ENCODE measurements at regions not wholly inside any gene's neighbourhood (a gene's known extent, or its start where the extent isn't known, plus 50 kb on each side); places are given as distances from the start of the nearest gene placed in this dataset.

DNA sequence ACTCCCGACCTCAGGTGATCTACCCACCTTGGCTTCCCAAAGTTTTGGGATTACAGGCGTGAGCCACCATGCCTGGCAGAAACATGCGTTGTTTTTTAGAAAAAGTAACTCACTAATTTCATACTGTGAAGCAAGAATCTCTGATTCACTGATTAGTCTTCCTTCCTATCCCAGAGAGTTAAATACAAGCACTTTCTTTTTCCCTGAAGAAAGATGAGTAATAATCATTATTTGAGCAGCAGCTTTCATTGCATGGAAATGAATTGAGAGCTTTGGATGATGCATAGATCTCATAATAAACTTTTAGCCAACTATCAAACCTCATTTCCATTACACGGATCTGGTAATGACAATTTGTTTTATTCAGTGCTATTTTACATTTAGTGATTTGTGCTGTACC lies 892.5 kb upstream of the EYS start:
- DNase-seq (no peak), FAIRE-seq (no peak)
- Histone ChIP-seq H3K9me3 (ENCODE audit: control insufficient read depth in 2 of 3, insufficient read depth in 1 of 3, low read length in 3 of 3) (peaks cover 0 to 6% (median 0%) of the 10 kb centered on the region in 3 donors), H3K36me3 (ENCODE audit: control insufficient read depth in 2 of 3, insufficient read depth in 3 of 3, low read length in 3 of 3) (no peaks in the 10 kb centered on the region), H3K4me1 (ENCODE audit: control insufficient read depth in 2 of 3, insufficient read depth in 2 of 3, low read depth in 1 of 3, low read length in 3 of 3) (no peaks in the 10 kb centered on the region), H3K9ac (ENCODE audit: low read length in 3 of 3) (no peak overlapping the region), H3K4me3 (ENCODE audit: low read length in 3 of 3) (no peak overlapping the region), H3K27me3 (ENCODE audit: control insufficient read depth, insufficient read depth, low read length) (no peaks in the 10 kb centered on the region), H3K27ac (ENCODE audit: low read depth in 2 of 2, low read length in 2 of 2) (no peak overlapping the region)
- intact Hi-C loops (cut with DNase I), result no loop called here
- TF ChIP-seq, protein P1, sequence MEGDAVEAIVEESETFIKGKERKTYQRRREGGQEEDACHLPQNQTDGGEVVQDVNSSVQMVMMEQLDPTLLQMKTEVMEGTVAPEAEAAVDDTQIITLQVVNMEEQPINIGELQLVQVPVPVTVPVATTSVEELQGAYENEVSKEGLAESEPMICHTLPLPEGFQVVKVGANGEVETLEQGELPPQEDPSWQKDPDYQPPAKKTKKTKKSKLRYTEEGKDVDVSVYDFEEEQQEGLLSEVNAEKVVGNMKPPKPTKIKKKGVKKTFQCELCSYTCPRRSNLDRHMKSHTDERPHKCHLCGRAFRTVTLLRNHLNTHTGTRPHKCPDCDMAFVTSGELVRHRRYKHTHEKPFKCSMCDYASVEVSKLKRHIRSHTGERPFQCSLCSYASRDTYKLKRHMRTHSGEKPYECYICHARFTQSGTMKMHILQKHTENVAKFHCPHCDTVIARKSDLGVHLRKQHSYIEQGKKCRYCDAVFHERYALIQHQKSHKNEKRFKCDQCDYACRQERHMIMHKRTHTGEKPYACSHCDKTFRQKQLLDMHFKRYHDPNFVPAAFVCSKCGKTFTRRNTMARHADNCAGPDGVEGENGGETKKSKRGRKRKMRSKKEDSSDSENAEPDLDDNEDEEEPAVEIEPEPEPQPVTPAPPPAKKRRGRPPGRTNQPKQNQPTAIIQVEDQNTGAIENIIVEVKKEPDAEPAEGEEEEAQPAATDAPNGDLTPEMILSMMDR (IDR thresholded peaks at IDR 0.05; ENCODE audit: borderline replicate concordance, extremely low read depth, insufficient read depth), result no peak

DNA sequence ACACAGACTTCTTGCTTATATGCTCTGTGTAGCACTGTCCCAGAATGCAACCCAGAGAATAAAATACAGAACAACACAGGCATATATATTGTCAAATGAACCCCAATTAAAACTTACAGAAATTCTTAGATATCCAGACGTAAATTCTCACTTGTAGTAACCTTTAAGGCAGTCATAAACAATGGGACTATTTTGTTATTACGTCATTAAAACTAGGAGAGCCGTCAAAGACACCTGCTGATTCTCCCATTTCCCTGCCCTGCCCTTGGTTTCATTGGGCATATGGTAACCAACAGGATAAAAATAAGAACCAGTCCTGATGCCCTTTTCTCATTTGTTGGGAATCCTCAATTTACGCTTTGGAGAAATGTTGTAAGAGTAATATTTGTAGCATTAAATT lies 871.3 kb upstream of the EYS start:
- intact Hi-C loops (cut with DNase I), result no loop called here
- H3K4me3 ChIP-seq (ENCODE audit: low read length in 3 of 3), result no peak overlapping the region
- no peaks in the 10 kb centered on the region for H3K4me1 ChIP-seq (ENCODE audit: control insufficient read depth in 2 of 3, insufficient read depth in 2 of 3, low read depth in 1 of 3, low read length in 3 of 3)
- DNase-seq (no peak), FAIRE-seq (no peak)
- TF ChIP-seq, protein P1 (IDR thresholded peaks at IDR 0.05; ENCODE audit: borderline replicate concordance, extremely low read depth, insufficient read depth), result no peak
- H3K36me3 ChIP-seq (ENCODE audit: control insufficient read depth in 2 of 3, insufficient read depth in 3 of 3, low read length in 3 of 3), result no peaks in the 10 kb centered on the region
- no peaks in the 10 kb centered on the region for H3K9me3 ChIP-seq (ENCODE audit: control insufficient read depth in 2 of 3, insufficient read depth in 1 of 3, low read length in 3 of 3)
- no peak overlapping the region for H3K27ac ChIP-seq (ENCODE audit: low read depth in 2 of 2, low read length in 2 of 2)
- H3K9ac ChIP-seq (ENCODE audit: low read length in 3 of 3), result no peak overlapping the region
- no peaks in the 10 kb centered on the region for H3K27me3 ChIP-seq (ENCODE audit: control insufficient read depth, insufficient read depth, low read length)

DNA sequence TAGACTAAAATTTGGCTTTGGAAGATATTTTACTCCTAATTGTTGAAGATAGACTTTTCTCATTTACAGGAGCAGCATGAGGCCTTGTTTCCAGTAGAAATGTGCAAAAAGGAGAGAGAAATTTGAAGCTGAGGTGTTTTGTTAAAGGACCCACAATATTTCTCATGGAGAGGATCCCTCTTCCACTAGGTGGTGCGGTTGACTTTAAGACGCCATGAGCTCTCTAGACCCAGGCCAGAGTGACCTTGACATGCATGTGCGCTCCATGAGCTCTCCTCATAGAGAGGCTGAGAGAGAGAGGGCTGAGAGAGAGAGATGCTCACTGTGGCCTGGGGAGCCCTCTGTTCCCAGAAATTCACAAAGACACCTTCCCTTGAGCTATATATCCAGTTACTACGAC lies 861.2 kb upstream of the EYS start:
- intact Hi-C loops (cut with DNase I), result no loop called here
- no peaks in the 10 kb centered on the region for H3K36me3 ChIP-seq (ENCODE audit: control insufficient read depth in 2 of 3, insufficient read depth in 3 of 3, low read length in 3 of 3)
- H3K27me3 ChIP-seq (ENCODE audit: control insufficient read depth, insufficient read depth, low read length), result no peaks in the 10 kb centered on the region
- H3K27ac ChIP-seq (ENCODE audit: low read depth in 2 of 2, low read length in 2 of 2), result no peak overlapping the region
- DNase-seq (no peak), FAIRE-seq (no peak)
- TF ChIP-seq, protein P1 (IDR thresholded peaks at IDR 0.05; ENCODE audit: borderline replicate concordance, extremely low read depth, insufficient read depth), result no peak
- H3K4me3 ChIP-seq (ENCODE audit: low read length in 3 of 3), result no peak overlapping the region
- H3K9me3 ChIP-seq (ENCODE audit: control insufficient read depth in 2 of 3, insufficient read depth in 1 of 3, low read length in 3 of 3), result no peaks in the 10 kb centered on the region
- no peaks in the 10 kb centered on the region for H3K4me1 ChIP-seq (ENCODE audit: control insufficient read depth in 2 of 3, insufficient read depth in 2 of 3, low read depth in 1 of 3, low read length in 3 of 3)
- no peak overlapping the region for H3K9ac ChIP-seq (ENCODE audit: low read length in 3 of 3)

DNA sequence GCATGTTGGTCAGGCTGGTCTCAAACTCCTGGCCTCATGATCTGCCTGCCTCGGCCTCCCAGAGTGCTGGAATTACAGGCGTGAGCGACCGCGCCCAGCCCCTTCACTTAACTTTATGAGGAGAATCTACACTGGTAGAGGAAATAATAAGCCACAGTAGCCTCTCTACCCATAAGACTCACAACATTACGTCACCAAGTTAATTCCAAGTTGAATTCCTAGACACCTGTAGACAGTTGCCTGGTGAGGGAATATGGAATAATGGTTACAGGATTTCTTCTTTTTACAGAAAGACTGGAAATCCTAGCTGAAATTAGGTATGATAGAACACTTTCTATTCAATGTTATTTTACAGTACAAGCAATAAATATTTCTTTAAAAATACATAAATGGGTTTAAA lies 854.5 kb upstream of the EYS start:
- no peak for FAIRE-seq
- H3K36me3 ChIP-seq (ENCODE audit: control insufficient read depth in 2 of 3, insufficient read depth in 3 of 3, low read length in 3 of 3), result no peaks in the 10 kb centered on the region
- no peak overlapping the region for H3K4me3 ChIP-seq (ENCODE audit: low read length in 3 of 3)
- no peak overlapping the region for H3K27ac ChIP-seq (ENCODE audit: low read depth in 2 of 2, low read length in 2 of 2)
- intact Hi-C loops (cut with DNase I), result no loop called here
- TF ChIP-seq, protein P1 (IDR thresholded peaks at IDR 0.05; ENCODE audit: borderline replicate concordance, extremely low read depth, insufficient read depth), result no peak
- H3K9ac ChIP-seq (ENCODE audit: low read length in 3 of 3), result no peak overlapping the region
- no peaks in the 10 kb centered on the region for H3K27me3 ChIP-seq (ENCODE audit: control insufficient read depth, insufficient read depth, low read length)
- DNase-seq, result no peak
- H3K4me1 ChIP-seq (ENCODE audit: control insufficient read depth in 2 of 3, insufficient read depth in 2 of 3, low read depth in 1 of 3, low read length in 3 of 3), result no peaks in the 10 kb centered on the region
- H3K9me3 ChIP-seq (ENCODE audit: control insufficient read depth in 2 of 3, insufficient read depth in 1 of 3, low read length in 3 of 3), result no peaks in the 10 kb centered on the region
